AG10803 (cell line): ENCODE measurements at regions not wholly inside any gene's neighbourhood (a gene's known extent, or its start where the extent isn't known, plus 50 kb on each side); places are given as distances from the start of the nearest gene placed in this dataset.
A peak's percentile ranks its signal among the peaks of the same experiment; 100 is the strongest.

Experiments
- DNase-seq: peaks from one replicate; pipeline ENCODE4 v3.0.0; 2010; ENCODE audit warnings: low read depth
- H3K4me3 ChIP-seq: 2 replicates; pipeline ENCODE4 v1.5.1; 2011; ENCODE audit warnings: mild to moderate bottlenecking, low read length, control low read depth
- CTCF ChIP-seq: conservative IDR thresholded peaks from 2 replicates; pipeline ENCODE4 v1.5.1; 2011; ENCODE audit warnings: mild to moderate bottlenecking, low read length, control low read depth, inconsistent platforms

- TF ChIP-seq CTCF, result peak; percentile 44
- no peak overlapping the region for H3K4me3 ChIP-seq
- DNase-seq, result peak; percentile 44
Measured at GRCh38 chr6:71190809-71191208, 97.8 kb upstream of the OGFRL1 start.

GRCh38 chr6:71194724-71195123 lies 93.9 kb upstream of the OGFRL1 start:
- no peak for TF ChIP-seq CTCF
- H3K4me3 ChIP-seq, result no peak overlapping the region
- peak; percentile 89 for DNase-seq

- no peak overlapping the region for H3K4me3 ChIP-seq
- no peak for TF ChIP-seq CTCF
- peak; percentile 50 for DNase-seq
Measured at GRCh38 chr6:71197267-71197666, 91.3 kb upstream of the OGFRL1 start.

- DNase-seq, result peak; percentile 29
- H3K4me3 ChIP-seq, result no peak overlapping the region
- TF ChIP-seq CTCF, result no peak
Measured at GRCh38 chr6:71197780-71198179, 90.8 kb upstream of the OGFRL1 start.

- no peak for TF ChIP-seq CTCF
- DNase-seq, result no peak
- no peak overlapping the region for H3K4me3 ChIP-seq
Measured at GRCh38 chr6:71198908-71199307, 89.7 kb upstream of the OGFRL1 start.

- TF ChIP-seq CTCF, result no peak
- DNase-seq, result no peak
- H3K4me3 ChIP-seq, result no peak overlapping the region
Measured at GRCh38 chr6:71199736-71200135, 88.9 kb upstream of the OGFRL1 start.

- no peak for TF ChIP-seq CTCF
- H3K4me3 ChIP-seq, result no peak overlapping the region
- DNase-seq, result no peak
Measured at GRCh38 chr6:71203206-71203605, 85.4 kb upstream of the OGFRL1 start.
